H1 (cell line): ENCODE measurements at regions not wholly inside any gene's neighbourhood (a gene's known extent, or its start where the extent isn't known, plus 50 kb on each side); places are given as distances from the start of the nearest gene placed in this dataset.

Experiments used
- EGR1 ChIP-seq: IDR thresholded peaks from 2 replicates; pipeline ENCODE4 v1.6.1; 2011; ENCODE audit warnings: low read depth, low read length, borderline replicate concordance
- EP300 ChIP-seq, 2 experiments: IDR thresholded peaks; 1 replicate in 1 of 2; 2 replicates in 1 of 2; pipeline ENCODE4 v1.6.1; 2011 to 2012; ENCODE audit warnings: low read depth in 2 of 2, low read length in 2 of 2, mild to moderate bottlenecking in 2 of 2, borderline replicate concordance in 1 of 2, inconsistent platforms in 1 of 2, moderate library complexity in 1 of 2
- FOSL1 ChIP-seq: IDR thresholded peaks from 2 replicates; pipeline ENCODE4 v1.6.1; 2011; ENCODE audit warnings: mild to moderate bottlenecking, low read depth, low read length, moderate library complexity; ENCODE audit not compliant: insufficient read depth
- POLR2AphosphoS5 ChIP-seq: IDR thresholded peaks from 2 replicates; pipeline ENCODE4 v1.6.1; 2011; ENCODE audit warnings: low read depth, low read length
- RBBP5 ChIP-seq: IDR thresholded peaks from 2 replicates; pipeline ENCODE4 v1.7.1; 2012; ENCODE audit warnings: low read depth, mild to moderate bottlenecking, inconsistent platforms, low read length, moderate library complexity, borderline replicate concordance
- SAP30 ChIP-seq: fragments of 300-600 bp; sonication (generic); IDR thresholded peaks from 2 replicates; pipeline ENCODE4 v1.7.1; 2012; ENCODE audit warnings: low read length, moderate library complexity, mild to moderate bottlenecking, inconsistent platforms; ENCODE audit not compliant: insufficient read depth, insufficient replicate concordance

GRCh38 chrX:39175418-39176057 is 374.3 kb downstream of the MID1IP1 start (continued):
- TF ChIP-seq EP300 (IDR thresholded peaks at IDR 0.05; ENCODE audit: borderline replicate concordance in 1 of 2, low read depth in 2 of 2, low read length in 2 of 2) (no peak), FOSL1 (no peak), POLR2AphosphoS5 (no peak), RBBP5 (no peak), EGR1 (no peak), SAP30 (no peak)
- TF ChIP-seq, all 59 proteins: peak for 0
